CD4-positive, alpha-beta T cell (primary cell): ENCODE measurements at regions not wholly inside any gene's neighbourhood (a gene's known extent, or its start where the extent isn't known, plus 50 kb on each side); places are given as distances from the start of the nearest gene placed in this dataset.
"Not testable (repeated sequence)": the region's sequence is repeated elsewhere in the genome, so short reads cannot be mapped to it uniquely, and the experiment has no call there.

Source experiments
- ATAC-seq: fragments of 200-7000 bp; cut with Tn5 transposase; one replicate; pipeline ENCODE4 v1.10.0; 2022; ENCODE audit warnings: mild to moderate bottlenecking; ENCODE audit not compliant: poor library complexity
- CTCF ChIA-PET: fragments of 350-600 bp; sonication (Branson Sonifier 250); formaldehyde crosslinking; loops from one replicate; lab custom pipeline; 2021; ENCODE audit warnings: antibody characterized with exemption, inconsistent platforms; lab: Charles Lee
- POLR2A ChIA-PET: fragments of 350-600 bp; sonication (Branson Sonifier 250); formaldehyde crosslinking; loops from one replicate; lab custom pipeline; 2021; ENCODE audit warnings: antibody characterized with exemption, inconsistent platforms; lab: Charles Lee
- DNase-seq, 14 experiments: peaks; one replicate each; pipeline ENCODE4 v3.0.0-alpha.2; 2013 to 2020; ENCODE audit warnings: mixed read lengths in 2 of 14
- H3K27ac ChIP-seq, 2 donors: one replicate each; pipeline versions ENCODE4 v1.5.1 to v1.7.0; 2013; ENCODE audit warnings: low read length in 2 of 2, low read depth in 1 of 2, mild to moderate bottlenecking in 1 of 2
- H3K27me3 ChIP-seq, 2 experiments: 1 replicate in 1 of 2; 2 replicates in 1 of 2; pipeline versions ENCODE4 v1.6.1 to v1.7.0; 2013; ENCODE audit warnings: low read length in 2 of 2, control low read depth in 1 of 2, mild to moderate bottlenecking in 1 of 2, moderate library complexity in 1 of 2; ENCODE audit not compliant: insufficient read depth in 2 of 2, control insufficient read depth in 1 of 2
- H3K36me3 ChIP-seq: one replicate; pipeline ENCODE4 v1.6.1; 2013; ENCODE audit warnings: low read length, control low read depth; ENCODE audit not compliant: insufficient read depth
- H3K4me1 ChIP-seq: one replicate; pipeline ENCODE4 v1.6.1; 2013; ENCODE audit warnings: low read length, control low read depth; ENCODE audit not compliant: insufficient read depth
- H3K4me3 ChIP-seq: one replicate; pipeline ENCODE4 v1.5.1; 2013; ENCODE audit warnings: mild to moderate bottlenecking, low read length, moderate library complexity
- H3K9me3 ChIP-seq, 2 experiments: 1 replicate in 1 of 2; 2 replicates in 1 of 2; pipeline versions ENCODE4 v1.6.1 to v1.7.0; 2013; ENCODE audit warnings: low read length in 2 of 2, mild to moderate bottlenecking in 2 of 2, control low read depth in 1 of 2, moderate library complexity in 1 of 2; ENCODE audit not compliant: control insufficient read depth in 1 of 2, insufficient read depth in 1 of 2
- H3K27ac Mint-ChIP-seq: one replicate; pipeline ENCODE4 v1.8.0; 2020; ENCODE audit warnings: mixed read lengths
- H3K27me3 Mint-ChIP-seq: one replicate; pipeline ENCODE4 v1.8.0; 2021; ENCODE audit warnings: mixed read lengths
- H3K36me3 Mint-ChIP-seq: one replicate; pipeline ENCODE4 v1.8.0; 2021; ENCODE audit warnings: low read depth, mixed read lengths
- H3K4me1 Mint-ChIP-seq: one replicate; pipeline ENCODE4 v1.8.0; 2021; ENCODE audit warnings: low read depth, mixed read lengths
- H3K4me3 Mint-ChIP-seq: one replicate; pipeline ENCODE4 v1.8.0; 2020; ENCODE audit warnings: mild to moderate bottlenecking, mixed read lengths
- H3K9me3 Mint-ChIP-seq: one replicate; pipeline ENCODE4 v1.8.0; 2020; ENCODE audit warnings: mixed read lengths
- CTCF ChIP-seq: fragments of 200-600 bp; IDR thresholded peaks from one replicate; pipeline ENCODE4 v1.8.0; 2022; ENCODE audit warnings: antibody characterized with exemption, mild to moderate bottlenecking
- intact Hi-C, 2 experiments: fragments of 100-400 bp; cut with DNase I in 1 of 2; cut with micrococcal nuclease in 1 of 2; formaldehyde crosslinking; loops; one replicate each; pipeline versions ENCODE4 v1.15.1 to v1.9.0; 2023 to 2025; cut with DNase I, micrococcal nuclease

DNA sequence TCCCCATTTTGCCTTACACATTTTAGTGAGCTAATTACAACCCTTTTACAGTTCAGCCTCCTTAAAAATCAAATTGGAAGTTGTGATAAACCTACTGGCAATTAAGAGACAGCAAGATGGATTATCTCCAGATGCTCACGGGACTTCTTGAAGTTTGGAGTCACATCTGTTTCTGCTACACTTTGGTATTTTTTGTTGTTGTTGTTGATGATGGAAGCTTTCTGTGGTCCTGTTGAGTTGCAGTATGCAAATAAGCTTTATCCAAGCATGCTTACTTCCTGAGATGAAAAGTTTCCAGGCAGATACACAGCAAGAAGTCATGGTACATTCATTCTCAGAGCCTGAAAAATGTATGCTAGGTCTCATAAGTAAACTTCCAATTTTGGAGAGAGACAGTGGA lies 670.0 kb upstream of the AMOT start:
- peaks cover 3% of the 10 kb centered on the region for H3K9me3 Mint-ChIP-seq
- ChIA-PET POLR2A (no interaction called here), CTCF (interaction anchor here (0.6 kb wide), 1 partner anchor 19 kb away, joined by 4 read pairs; no protein-coding TSS in a partner anchor)
- Histone ChIP-seq H3K36me3 (no peaks in the 10 kb centered on the region), H3K4me3 (no peak overlapping the region), H3K27me3 (no peaks in the 10 kb centered on the region), H3K4me1 (no peaks in the 10 kb centered on the region), H3K27ac (no peak overlapping the region), H3K9me3 (no peaks in the 10 kb centered on the region)
- ATAC-seq (no peak), DNase-seq (no peak)
- intact Hi-C loops: no loop called here
- no peaks in the 10 kb centered on the region for H3K4me1 Mint-ChIP-seq
- H3K27me3 Mint-ChIP-seq: no peaks in the 10 kb centered on the region
- H3K4me3 Mint-ChIP-seq: no peak overlapping the region
- no peak overlapping the region for H3K27ac Mint-ChIP-seq
- no peak for TF ChIP-seq CTCF
- H3K36me3 Mint-ChIP-seq: no peaks in the 10 kb centered on the region

DNA sequence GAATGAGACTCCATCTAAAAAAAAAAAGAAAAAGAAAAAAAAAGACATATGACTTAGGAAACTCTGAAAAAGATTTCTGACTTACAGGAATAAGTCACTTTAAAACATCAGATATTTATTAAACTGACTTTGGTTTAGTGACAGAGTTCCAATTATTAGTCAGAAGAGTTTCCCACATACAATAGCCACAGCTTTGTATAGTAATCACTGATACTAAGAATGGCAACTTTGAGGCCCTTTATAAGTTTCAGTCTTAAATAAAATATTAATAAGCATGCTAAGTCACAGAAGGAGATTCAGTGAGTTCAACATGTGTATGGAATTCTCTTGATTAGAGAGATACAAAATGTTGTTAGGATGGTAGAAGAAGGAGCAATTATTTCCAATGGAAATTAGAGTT lies 652.3 kb upstream of the AMOT start:
- Histone ChIP-seq H3K27me3 (no peaks in the 10 kb centered on the region), H3K4me3 (no peak overlapping the region), H3K36me3 (no peaks in the 10 kb centered on the region), H3K9me3 (no peaks in the 10 kb centered on the region), H3K27ac (no peak overlapping the region), H3K4me1 (no peaks in the 10 kb centered on the region)
- Mint-ChIP-seq H3K27ac (no peak overlapping the region), H3K27me3 (no peaks in the 10 kb centered on the region), H3K36me3 (no peaks in the 10 kb centered on the region), H3K4me3 (no peak overlapping the region), H3K9me3 (no peaks in the 10 kb centered on the region), H3K4me1 (no peaks in the 10 kb centered on the region)
- no peak for TF ChIP-seq CTCF
- intact Hi-C loops: no loop called here
- CTCF ChIA-PET: no interaction called here
- ATAC-seq: no peak
- POLR2A ChIA-PET: no interaction called here
- DNase-seq: no peak

GRCh38 chrX:113473418-113473817 lies 632.8 kb upstream of the AMOT start:
- DNase-seq (no peak), ATAC-seq (no peak)
- H3K27ac Mint-ChIP-seq: no peak overlapping the region
- Histone ChIP-seq H3K9me3 (no peaks in the 10 kb centered on the region), H3K4me3 (no peak overlapping the region), H3K27me3 (no peaks in the 10 kb centered on the region), H3K36me3 (no peaks in the 10 kb centered on the region), H3K27ac (no peak overlapping the region), H3K4me1 (no peaks in the 10 kb centered on the region)
- intact Hi-C loops: no loop called here
- H3K9me3 Mint-ChIP-seq: no peaks in the 10 kb centered on the region
- TF ChIP-seq CTCF: no peak
- CTCF ChIA-PET: no interaction called here
- H3K4me3 Mint-ChIP-seq: no peak overlapping the region
- no peaks in the 10 kb centered on the region for H3K27me3 Mint-ChIP-seq
- POLR2A ChIA-PET: no interaction called here
- no peaks in the 10 kb centered on the region for H3K4me1 Mint-ChIP-seq
- no peaks in the 10 kb centered on the region for H3K36me3 Mint-ChIP-seq

GRCh38 chrX:113473015-113473414 lies 632.4 kb upstream of the AMOT start:
- H3K4me3 Mint-ChIP-seq, POLR2A ChIA-PET, H3K9me3 ChIP-seq, H3K4me1 ChIP-seq, H3K27ac Mint-ChIP-seq, DNase-seq, H3K27me3 ChIP-seq, H3K27ac ChIP-seq, H3K36me3 ChIP-seq, H3K27me3 Mint-ChIP-seq, H3K9me3 Mint-ChIP-seq, CTCF ChIA-PET, H3K4me3 ChIP-seq, ATAC-seq, H3K36me3 Mint-ChIP-seq, H3K4me1 Mint-ChIP-seq, intact Hi-C loops: not testable (repeated sequence)
